Stomach (tissue), 4 donors: ENCODE measurements at regions not wholly inside any gene's neighbourhood (a gene's known extent, or its start where the extent isn't known, plus 50 kb on each side); places are given as distances from the start of the nearest gene placed in this dataset.

Experiments
- CTCF ChIP-seq, 7 experiments: fragments of 450-650 bp in 4 of 7; fragments of 200-600 bp in 3 of 7; sonication (generic) in 3 of 7; IDR thresholded peaks; one replicate each; pipeline ENCODE4 v1.5.1; 2016 to 2019; ENCODE audit warnings: antibody characterized with exemption in 7 of 7, control low read depth in 2 of 7, mild to moderate bottlenecking in 1 of 7
- EP300 ChIP-seq: sonication (generic); formaldehyde crosslinking; IDR thresholded peaks from one replicate; pipeline ENCODE4 v1.6.1; 2017; ENCODE audit warnings: antibody characterized with exemption
- POLR2A ChIP-seq, 4 donors: fragments of 450-650 bp; IDR thresholded peaks; one replicate each; pipeline ENCODE4 v1.6.1; 2016; ENCODE audit warnings: antibody characterized with exemption in 4 of 4, control low read depth in 2 of 4, mild to moderate bottlenecking in 1 of 4, moderate library complexity in 1 of 4

- TF ChIP-seq CTCF (IDR thresholded peaks at IDR 0.05): no peak
- TF ChIP-seq POLR2A (IDR thresholded peaks at IDR 0.05): no peak
- no peak for TF ChIP-seq EP300
These were observed 176.9 kb upstream of the NABP1 start for GRCh38 chr2:191500884-191501560.
